ENCODE measurements at regions not wholly inside any gene's neighbourhood (a gene's known extent, or its start where the extent isn't known, plus 50 kb on each side); places are given as distances from the start of the nearest gene placed in this dataset.

DNA sequence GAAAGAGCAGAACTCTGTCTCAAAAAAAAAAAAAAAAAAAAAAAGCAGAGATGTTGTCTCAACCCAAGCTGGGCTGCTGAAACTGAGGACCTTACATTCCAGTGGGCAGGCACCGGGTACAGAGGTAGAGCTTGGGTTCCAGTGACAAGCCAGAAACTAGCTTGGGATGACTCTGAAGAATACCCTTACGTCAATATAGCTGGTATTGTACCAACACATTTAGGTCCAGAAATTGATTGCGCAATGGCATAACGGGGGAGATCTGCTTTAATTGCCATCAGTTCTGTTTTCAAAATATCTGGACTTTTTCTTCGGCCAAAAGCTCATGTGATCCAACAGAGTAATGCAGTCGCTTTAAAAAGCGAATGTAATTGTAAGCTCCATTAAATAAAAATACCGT is 103.1 kb upstream of the UBL3 start:
- no peaks in the 10 kb centered on the region for H3K9me3 Mint-ChIP-seq
- no peak overlapping the region for H3K4me3 Mint-ChIP-seq
- peaks cover 36% of the 10 kb centered on the region for H3K4me1 Mint-ChIP-seq (ENCODE audit: low read depth)
- DNase-seq, result no peak
- no peaks in the 10 kb centered on the region for H3K36me3 Mint-ChIP-seq (ENCODE audit: low read depth)
- no peaks in the 10 kb centered on the region for H3K27me3 Mint-ChIP-seq
- peak overlapping the region; percentile 73 for H3K27ac Mint-ChIP-seq

DNA sequence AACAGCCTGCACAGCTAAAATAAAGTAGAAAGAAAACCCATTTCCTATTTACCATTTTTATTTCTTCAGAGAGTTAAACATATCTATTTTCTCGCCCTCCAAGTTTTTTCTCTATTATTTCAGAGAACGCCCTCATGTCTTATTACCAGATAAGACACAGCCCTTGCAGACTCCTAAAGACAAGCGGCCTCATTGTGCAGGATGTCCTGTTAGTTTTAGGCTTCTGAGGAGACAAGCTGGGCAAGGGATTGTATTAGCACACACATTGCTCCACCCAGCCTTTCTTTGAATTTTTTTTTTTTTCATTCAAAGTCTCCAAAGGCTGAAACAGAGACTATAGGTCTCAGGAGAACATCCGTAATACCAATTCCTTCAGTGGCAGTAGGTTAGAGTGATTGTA is 101.8 kb upstream of the UBL3 start:
- Mint-ChIP-seq H3K27me3 (no peaks in the 10 kb centered on the region), H3K27ac (no peak overlapping the region), H3K36me3 (ENCODE audit: low read depth) (no peaks in the 10 kb centered on the region), H3K4me3 (no peak overlapping the region), H3K9me3 (no peaks in the 10 kb centered on the region), H3K4me1 (ENCODE audit: low read depth) (peaks cover 31% of the 10 kb centered on the region)
- DNase-seq, result no peak

DNA sequence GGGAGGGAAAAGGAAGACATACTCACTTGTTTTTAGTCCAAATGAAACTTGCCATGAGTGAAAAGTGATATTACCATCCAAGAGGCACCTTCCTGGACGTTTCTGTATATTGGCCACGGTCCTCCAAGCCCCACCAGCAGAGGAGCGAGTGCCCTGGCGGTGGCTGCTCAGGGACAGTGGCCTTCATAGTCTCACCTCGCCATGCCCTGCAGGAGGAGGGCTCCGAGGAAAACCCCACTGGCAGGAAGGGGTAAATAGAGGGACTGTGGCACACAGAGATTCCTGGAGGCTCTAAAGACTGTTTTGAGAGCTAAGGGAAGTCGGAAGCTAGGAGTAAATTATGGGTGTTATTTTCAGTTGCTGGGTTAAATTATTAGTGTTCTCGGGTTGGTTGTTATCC is 98.4 kb upstream of the UBL3 start:
- Mint-ChIP-seq H3K27me3 (no peaks in the 10 kb centered on the region), H3K4me1 (ENCODE audit: low read depth) (peaks cover 12% of the 10 kb centered on the region), H3K9me3 (no peaks in the 10 kb centered on the region), H3K36me3 (ENCODE audit: low read depth) (no peaks in the 10 kb centered on the region), H3K4me3 (no peak overlapping the region), H3K27ac (no peak overlapping the region)
- DNase-seq, result no peak

DNA sequence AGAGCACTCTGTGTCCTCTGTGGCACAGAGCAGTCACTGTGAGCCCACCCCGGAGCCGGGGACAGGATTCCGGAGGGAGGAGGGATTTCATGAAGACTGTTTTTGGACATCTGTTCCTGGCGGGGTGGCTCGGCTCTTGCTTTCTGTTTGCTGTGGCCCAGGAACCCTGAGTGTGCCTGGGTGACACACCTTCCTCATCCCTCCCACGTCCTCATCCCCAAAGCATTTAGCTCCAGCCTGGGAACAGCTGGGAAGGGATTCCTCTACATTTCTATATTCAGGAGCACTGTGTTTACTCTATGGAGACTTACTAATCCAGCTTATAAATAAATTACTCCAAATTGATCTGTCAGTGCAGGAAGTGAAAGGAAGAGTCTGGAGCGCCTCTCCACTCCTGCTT is 97.8 kb upstream of the UBL3 start:
- no peaks in the 10 kb centered on the region for H3K36me3 Mint-ChIP-seq (ENCODE audit: low read depth)
- no peak overlapping the region for H3K27ac Mint-ChIP-seq
- no peak overlapping the region for H3K4me3 Mint-ChIP-seq
- no peaks in the 10 kb centered on the region for H3K27me3 Mint-ChIP-seq
- no peaks in the 10 kb centered on the region for H3K9me3 Mint-ChIP-seq
- H3K4me1 Mint-ChIP-seq (ENCODE audit: low read depth), result peaks cover 9% of the 10 kb centered on the region
- DNase-seq, result no peak

DNA sequence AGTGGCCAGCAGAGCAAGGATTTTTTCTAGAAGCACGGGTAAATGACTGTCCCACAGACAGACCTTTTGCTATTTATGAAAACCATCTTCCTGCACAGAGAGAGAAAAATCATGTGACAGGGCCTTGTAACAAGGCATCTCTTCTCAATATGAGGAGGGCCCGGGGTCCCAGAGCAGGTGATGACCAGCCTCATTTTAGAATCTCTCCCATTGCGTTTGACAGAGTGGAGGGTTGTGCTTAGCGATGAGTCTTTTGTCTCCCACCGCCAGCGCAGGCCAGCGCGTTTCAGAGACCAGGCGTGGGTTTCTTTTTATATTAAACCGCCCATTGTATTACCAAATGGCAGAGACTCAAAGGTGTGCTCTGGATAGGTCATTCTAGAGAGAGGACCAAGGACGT is 97.4 kb upstream of the UBL3 start:
- no peaks in the 10 kb centered on the region for H3K9me3 Mint-ChIP-seq
- DNase-seq, result no peak
- H3K27ac Mint-ChIP-seq, result no peak overlapping the region
- H3K4me3 Mint-ChIP-seq, result no peak overlapping the region
- peaks cover 9% of the 10 kb centered on the region for H3K4me1 Mint-ChIP-seq (ENCODE audit: low read depth)
- H3K36me3 Mint-ChIP-seq (ENCODE audit: low read depth), result no peaks in the 10 kb centered on the region
- no peaks in the 10 kb centered on the region for H3K27me3 Mint-ChIP-seq

DNA sequence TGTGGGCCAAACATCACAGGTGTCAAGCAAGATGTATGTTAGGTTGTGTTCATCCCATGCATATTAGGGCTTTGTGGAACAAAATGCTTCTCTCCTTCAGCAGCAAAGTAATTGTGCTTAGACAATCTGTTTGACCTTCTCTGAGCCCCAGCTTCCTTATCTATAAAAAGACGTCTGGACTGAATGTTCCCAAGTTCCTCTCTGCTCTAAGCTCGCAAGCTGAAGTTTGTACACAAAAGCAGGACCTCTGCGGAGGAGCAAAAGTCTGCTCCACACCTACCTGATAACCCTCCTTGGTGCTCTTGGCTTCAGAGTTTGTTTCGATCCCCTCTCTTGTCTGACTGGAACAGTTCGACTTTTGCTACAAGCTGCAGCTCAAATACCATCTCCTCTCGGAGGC is 95.7 kb upstream of the UBL3 start:
- Mint-ChIP-seq H3K27me3 (no peaks in the 10 kb centered on the region), H3K9me3 (no peaks in the 10 kb centered on the region), H3K4me1 (ENCODE audit: low read depth) (peaks cover 4% of the 10 kb centered on the region), H3K36me3 (ENCODE audit: low read depth) (no peaks in the 10 kb centered on the region), H3K27ac (no peak overlapping the region), H3K4me3 (no peak overlapping the region)
- no peak for DNase-seq

DNA sequence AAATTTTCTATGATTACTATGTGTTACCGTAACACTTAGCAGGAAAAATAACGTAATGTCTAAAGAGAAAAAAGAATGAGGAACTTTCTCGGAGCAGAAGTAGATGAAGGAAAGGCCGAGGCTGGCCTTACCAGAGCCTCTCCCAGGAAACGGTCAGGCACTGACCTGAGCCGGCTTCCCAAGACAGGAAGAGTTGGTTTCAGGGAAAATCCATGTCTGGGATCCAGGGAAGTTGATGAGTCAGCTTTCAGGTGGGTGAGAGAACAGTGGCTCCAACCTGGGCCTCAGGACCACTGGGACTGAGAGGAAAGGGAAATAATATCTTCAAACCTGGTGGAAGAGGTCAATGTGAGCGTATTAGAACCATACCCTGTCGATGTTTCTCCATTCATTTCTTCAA is 93.3 kb upstream of the UBL3 start:
- no peaks in the 10 kb centered on the region for H3K36me3 Mint-ChIP-seq (ENCODE audit: low read depth)
- H3K4me3 Mint-ChIP-seq, result no peak overlapping the region
- DNase-seq, result no peak
- H3K4me1 Mint-ChIP-seq (ENCODE audit: low read depth), result peaks cover 4% of the 10 kb centered on the region
- H3K27ac Mint-ChIP-seq, result no peak overlapping the region
- H3K9me3 Mint-ChIP-seq, result no peaks in the 10 kb centered on the region
- no peaks in the 10 kb centered on the region for H3K27me3 Mint-ChIP-seq

DNA sequence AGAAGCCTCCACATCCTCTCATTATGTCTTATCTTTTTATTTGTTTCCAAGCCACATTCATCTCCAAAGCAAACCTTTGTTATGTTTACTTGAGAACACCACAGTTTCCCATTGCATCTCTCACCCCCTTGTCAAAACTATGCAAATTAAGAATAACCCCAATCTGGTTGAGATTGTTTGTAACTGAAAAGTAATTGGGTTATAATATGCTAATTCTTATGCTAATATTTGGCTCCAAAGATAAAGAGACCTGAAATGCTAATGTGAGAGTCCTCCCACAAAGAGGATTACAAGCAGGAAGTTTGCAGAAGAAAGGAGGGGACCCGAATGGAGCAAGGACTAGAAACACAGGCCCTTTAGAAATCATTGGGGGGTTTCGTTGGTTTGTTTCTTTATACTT is 92.9 kb upstream of the UBL3 start:
- Mint-ChIP-seq H3K9me3 (no peaks in the 10 kb centered on the region), H3K27ac (no peak overlapping the region), H3K36me3 (ENCODE audit: low read depth) (no peaks in the 10 kb centered on the region), H3K4me3 (no peak overlapping the region), H3K27me3 (no peaks in the 10 kb centered on the region), H3K4me1 (ENCODE audit: low read depth) (peaks cover 6% of the 10 kb centered on the region)
- no peak for DNase-seq

DNA sequence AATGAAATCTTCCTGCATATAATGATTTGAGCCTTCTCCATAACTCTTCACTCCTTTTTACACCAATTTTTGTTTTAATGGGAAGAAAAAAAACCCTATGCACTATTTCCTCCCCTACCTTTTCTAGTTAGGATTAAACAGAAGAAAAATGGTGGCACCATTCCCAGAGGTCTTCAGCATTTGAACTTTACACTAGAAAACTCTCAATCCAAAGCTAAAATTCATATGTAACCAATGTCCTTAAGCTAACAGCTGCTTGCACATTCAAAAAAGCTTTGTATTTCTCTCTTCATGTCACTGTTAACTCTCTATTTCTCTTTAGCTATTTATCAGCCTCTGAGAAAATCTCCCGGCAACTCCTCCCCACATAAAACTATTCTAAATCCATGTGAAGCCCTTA is 90.3 kb upstream of the UBL3 start:
- peaks cover 31% of the 10 kb centered on the region for H3K4me1 Mint-ChIP-seq (ENCODE audit: low read depth)
- H3K4me3 Mint-ChIP-seq, result no peak overlapping the region
- DNase-seq, result no peak
- no peaks in the 10 kb centered on the region for H3K36me3 Mint-ChIP-seq (ENCODE audit: low read depth)
- H3K27ac Mint-ChIP-seq, result no peak overlapping the region
- no peaks in the 10 kb centered on the region for H3K9me3 Mint-ChIP-seq
- no peaks in the 10 kb centered on the region for H3K27me3 Mint-ChIP-seq

DNA sequence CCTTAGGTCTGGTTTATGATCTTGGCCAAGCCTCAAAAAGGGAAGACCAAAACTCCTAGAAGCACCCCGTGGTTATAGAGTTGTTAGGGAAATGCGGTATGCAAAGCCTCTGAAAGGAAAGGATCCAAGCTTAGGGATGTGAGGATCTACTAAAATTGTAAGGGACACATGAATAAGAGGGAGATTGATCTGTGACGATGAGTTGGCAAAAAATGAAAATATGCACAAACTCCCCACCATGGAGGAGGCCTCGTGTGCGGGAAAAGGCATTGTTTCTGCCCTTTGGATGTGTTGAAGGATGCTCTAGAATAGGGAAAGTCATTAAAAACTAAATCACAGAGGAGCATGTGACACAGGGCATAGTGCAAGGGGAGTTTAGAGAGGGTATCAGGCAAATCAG is 88.7 kb upstream of the UBL3 start:
- Mint-ChIP-seq H3K36me3 (ENCODE audit: low read depth) (no peaks in the 10 kb centered on the region), H3K4me1 (ENCODE audit: low read depth) (peaks cover 46% of the 10 kb centered on the region), H3K9me3 (no peaks in the 10 kb centered on the region), H3K27ac (no peak overlapping the region), H3K4me3 (no peak overlapping the region), H3K27me3 (no peaks in the 10 kb centered on the region)
- no peak for DNase-seq

DNA sequence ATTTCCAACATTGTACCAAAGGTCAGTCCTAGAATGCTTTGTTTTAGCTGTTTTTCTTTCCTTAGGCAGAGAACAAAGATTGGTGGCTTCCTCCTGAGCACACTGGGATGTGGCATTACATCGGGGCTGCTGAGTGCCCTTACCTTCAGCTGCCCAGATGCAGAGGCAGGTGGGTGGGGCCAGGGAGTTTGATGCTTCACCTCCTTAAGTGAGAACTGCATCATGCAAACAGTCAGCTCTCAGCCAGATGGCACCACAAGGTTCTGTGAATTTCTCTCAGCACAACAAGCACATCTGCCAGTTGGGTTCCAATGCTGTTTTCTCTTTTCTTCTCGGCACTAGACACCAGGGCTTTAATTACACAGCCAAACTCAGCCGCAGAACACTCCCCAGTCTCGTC is 87.4 kb upstream of the UBL3 start:
- Mint-ChIP-seq H3K27ac (peak overlapping the region; percentile 41), H3K4me1 (ENCODE audit: low read depth) (peaks cover 44% of the 10 kb centered on the region), H3K4me3 (no peak overlapping the region), H3K9me3 (no peaks in the 10 kb centered on the region), H3K27me3 (no peaks in the 10 kb centered on the region), H3K36me3 (ENCODE audit: low read depth) (no peaks in the 10 kb centered on the region)
- DNase-seq, result peak; percentile 46

DNA sequence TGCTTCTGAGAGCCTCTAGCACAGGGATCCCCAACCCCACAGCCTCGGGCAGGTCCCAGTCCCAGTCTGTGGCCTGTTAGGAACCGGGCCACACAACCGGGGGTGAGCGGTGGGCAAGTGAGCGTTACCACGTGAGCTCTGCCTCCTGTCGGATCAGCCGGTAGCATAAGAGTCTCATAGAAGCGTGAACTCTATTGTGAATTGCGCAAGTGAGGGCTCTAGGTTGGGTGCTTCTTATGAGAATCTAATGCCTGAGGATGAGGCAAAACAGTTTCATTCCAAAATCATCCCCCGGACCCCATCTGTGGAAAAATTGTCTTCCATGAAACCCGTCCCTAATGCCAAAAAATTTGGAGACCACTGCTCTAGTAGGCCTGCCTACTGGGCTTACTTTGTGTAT is 87.0 kb upstream of the UBL3 start:
- Mint-ChIP-seq H3K27ac (no peak overlapping the region), H3K4me1 (ENCODE audit: low read depth) (peaks cover 44% of the 10 kb centered on the region), H3K27me3 (no peaks in the 10 kb centered on the region), H3K4me3 (no peak overlapping the region), H3K36me3 (ENCODE audit: low read depth) (no peaks in the 10 kb centered on the region), H3K9me3 (no peaks in the 10 kb centered on the region)
- DNase-seq, result no peak

DNA sequence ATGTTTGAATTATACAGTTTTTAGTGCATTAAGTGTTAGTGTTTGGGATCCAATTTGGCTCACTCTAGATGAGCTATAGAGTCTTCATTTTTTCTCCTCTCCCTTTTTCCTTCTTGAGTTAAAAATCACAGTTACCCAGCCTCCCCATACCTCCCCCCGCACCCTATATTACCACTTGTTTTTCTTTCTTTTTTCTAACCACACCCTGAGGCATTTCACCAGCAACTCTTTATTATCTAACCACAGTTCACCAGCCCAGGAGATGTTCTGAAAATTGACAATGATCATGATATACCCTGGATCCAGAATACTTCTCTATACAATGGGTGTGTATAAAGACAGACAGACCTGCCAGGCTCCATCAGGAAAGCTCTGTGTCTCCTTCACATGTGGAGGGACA is 86.5 kb upstream of the UBL3 start:
- Mint-ChIP-seq H3K27ac (peak overlapping the region; percentile 1), H3K36me3 (ENCODE audit: low read depth) (no peaks in the 10 kb centered on the region), H3K4me3 (no peak overlapping the region), H3K27me3 (no peaks in the 10 kb centered on the region), H3K9me3 (no peaks in the 10 kb centered on the region), H3K4me1 (ENCODE audit: low read depth) (peaks cover 43% of the 10 kb centered on the region)
- DNase-seq, result no peak

DNA sequence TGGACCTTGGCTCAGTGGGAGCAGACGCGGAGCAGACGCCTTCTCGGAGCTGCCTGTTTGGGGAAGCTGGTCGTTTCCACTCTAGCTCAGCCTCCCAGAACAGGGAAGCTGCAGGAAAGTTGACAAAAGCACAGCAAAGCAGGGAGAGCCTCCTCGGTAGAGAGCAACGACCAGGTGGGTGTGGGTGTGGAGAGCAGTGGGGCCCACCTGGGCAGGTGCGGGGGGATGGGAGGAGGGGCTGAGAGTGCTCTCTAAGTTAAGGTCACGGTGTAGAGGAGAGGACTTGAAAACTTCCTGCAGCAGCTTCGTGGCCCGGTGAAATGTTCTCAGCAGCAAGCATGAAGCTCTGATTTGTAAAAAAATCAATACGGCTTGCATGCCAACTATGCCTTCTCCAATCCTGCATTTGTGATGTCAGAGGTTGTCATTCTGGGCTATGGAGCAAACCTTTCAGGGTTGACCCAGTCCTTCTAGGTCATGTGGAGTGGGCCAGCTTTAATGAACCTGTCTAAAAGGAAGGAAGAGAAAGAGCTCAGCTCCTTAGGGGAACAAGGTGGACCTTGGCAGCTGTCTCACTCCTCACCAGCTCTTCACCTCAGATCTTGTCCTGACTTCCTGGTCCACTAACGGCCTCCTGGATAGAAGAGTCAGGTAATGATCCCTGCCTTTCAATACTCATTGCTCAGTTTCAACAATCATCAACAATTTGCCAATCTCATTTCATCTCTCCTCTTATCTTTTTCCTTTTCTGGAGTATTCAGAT is 85.8 kb upstream of the UBL3 start:
- Mint-ChIP-seq H3K36me3 (ENCODE audit: low read depth) (no peaks in the 10 kb centered on the region), H3K4me3 (peak overlapping the region; percentile 74), H3K27ac (peak overlapping the region; percentile 90), H3K4me1 (ENCODE audit: low read depth) (peaks cover 43% of the 10 kb centered on the region), H3K9me3 (no peaks in the 10 kb centered on the region), H3K27me3 (no peaks in the 10 kb centered on the region)
- DNase-seq, result peak; percentile 48

DNA sequence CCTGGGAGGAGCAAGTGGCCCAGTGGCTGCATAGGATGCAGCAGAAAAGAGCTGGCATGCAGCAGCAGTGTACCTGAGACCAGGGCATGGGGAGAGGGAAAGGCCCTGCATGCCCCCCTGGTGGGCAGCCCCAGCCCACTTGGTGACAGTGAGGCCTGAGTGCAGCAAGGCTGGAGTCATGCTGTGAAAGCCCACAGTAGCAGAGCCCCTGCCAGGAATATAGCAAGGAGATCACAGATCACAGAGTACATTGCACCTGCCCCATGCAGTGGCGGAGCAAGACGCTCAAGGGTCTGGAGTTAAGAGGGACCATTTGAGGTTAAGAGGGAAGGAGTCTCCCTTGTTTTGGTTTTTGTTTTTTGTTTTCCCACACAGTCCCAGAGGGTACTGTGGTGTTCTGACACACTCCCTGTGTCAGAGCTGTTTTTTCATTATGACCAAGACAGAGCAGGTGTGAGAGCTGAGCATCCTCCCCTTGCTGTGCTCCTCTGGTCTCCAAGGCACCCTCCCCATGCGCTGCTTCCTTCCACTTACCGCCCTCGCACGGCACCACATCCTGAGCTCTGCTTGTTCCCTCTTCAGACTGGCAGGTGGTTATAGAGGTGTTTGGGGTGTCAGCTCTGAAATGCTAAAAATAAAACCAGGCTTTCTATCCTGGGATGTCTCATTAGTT is 85.0 kb upstream of the UBL3 start:
- Mint-ChIP-seq H3K4me3 (peak overlapping the region; percentile 74), H3K9me3 (no peaks in the 10 kb centered on the region), H3K27me3 (no peaks in the 10 kb centered on the region), H3K36me3 (ENCODE audit: low read depth) (no peaks in the 10 kb centered on the region), H3K4me1 (ENCODE audit: low read depth) (peaks cover 43% of the 10 kb centered on the region), H3K27ac (peak overlapping the region; percentile 90)
- peak; percentile 77 for DNase-seq

All from activated T-cell treated with anti-CD3 and anti-CD28 coated beads, Interleukin-2, amount 50 U/mL, for 24 hours (primary cell).